GM18951 (cell line): ENCODE measurements at regions not wholly inside any gene's neighbourhood (a gene's known extent, or its start where the extent isn't known, plus 50 kb on each side); places are given as distances from the start of the nearest gene placed in this dataset.

Experiments used
- POLR2A ChIP-seq: IDR thresholded peaks from 4 replicates; pipeline ENCODE4 v1.6.1; 2011; ENCODE audit warnings: mild to moderate bottlenecking; ENCODE audit not compliant: insufficient read length, insufficient read depth; ENCODE audit errors: extremely low read depth
- in situ Hi-C: fragments of 300-500 bp; cut with MboI; formaldehyde crosslinking; loops from one replicate; pipeline ENCODE4 v1.12.0; 2022; ENCODE audit warnings: low sequenced_read_pairs, mixed read lengths, inconsistent platforms; ENCODE audit not compliant: unreplicated experiment

DNA sequence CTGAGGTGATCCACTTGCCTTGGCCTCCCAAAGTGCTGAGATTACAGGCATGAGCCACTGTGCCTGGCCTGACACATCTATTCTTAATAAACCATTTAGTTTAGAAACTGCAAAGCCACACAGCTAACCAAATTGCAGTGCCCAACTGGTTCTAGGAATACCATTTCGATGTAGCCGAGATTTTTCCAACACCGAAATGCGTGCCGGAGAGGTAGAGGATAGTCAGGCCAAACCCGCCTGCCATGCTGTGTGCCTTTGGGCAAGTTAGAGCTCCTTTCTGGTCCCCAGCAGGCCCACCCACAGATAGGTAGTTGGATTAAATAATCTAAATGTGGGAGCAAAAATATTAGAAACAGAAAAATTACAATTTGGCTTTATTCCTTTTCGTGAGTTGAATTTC is 254.4 kb downstream of the FOXD2 start:
- TF ChIP-seq POLR2A = no peak
- in situ Hi-C loops = no loop called here

DNA sequence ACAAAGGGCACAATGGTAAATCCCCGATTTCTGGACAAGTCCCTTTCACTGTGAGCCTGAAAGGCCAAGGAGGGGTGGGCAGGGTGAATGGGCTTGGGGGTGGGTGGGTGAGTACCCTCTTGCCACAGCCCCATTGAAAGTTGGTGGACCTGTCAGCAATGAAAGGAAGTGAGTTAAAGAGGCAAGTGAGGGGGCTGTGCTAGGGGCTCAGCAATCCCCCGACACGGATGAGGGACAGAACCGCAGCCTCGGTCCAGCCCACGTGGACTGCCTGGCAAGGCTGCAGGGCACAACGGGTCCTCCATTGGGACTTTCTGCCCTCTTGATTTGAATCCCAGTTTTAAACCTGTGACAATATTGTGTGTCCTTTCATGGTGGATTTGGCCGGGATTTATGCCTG is 255.3 kb downstream of the FOXD2 start:
- no peak for TF ChIP-seq POLR2A
- in situ Hi-C loops = no loop called here

DNA sequence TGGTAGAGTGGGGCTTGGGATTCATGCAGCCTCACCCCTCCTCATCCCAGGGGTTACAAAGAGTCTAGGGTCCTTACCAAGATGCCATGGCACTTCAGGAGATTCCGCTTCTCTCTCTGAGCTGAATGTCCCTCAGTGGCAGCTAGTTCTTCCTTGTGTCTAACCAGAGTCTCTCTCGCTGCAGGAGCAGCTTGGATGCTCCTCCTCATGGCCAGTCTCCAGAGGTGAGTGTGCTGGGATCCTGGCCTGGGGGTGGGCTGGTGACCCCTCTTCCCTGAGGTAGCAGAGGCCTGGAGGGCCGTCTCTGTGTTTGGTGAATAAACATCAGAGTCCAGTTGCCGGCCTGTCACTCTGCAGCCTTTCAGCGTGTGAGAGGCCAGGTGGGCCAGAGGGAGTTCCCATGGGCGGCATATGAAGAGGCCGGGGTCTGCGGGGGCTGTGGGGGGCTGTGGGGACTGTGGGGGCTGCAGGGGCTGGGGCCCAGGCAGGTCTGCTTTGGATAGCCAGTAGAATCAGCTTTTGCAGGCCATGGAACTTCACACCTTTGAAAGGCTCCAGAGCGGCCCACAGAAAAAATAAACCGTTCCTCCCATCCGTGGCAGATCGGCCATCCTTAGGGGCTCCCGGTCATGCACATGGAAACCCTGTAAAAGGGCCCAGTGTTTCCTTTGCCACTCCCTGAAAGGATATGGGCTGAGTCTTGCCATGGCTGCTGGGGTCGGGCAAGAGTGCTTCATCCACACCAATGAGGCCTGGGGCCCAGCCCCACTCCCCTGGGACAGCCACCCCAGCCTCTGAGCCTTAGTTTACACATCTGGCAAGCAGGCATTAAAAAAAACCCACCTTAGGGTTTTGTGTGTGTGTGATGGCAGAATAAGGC is 256.4 kb downstream of the FOXD2 start:
- in situ Hi-C loops = no loop called here
- no peak for TF ChIP-seq POLR2A

DNA sequence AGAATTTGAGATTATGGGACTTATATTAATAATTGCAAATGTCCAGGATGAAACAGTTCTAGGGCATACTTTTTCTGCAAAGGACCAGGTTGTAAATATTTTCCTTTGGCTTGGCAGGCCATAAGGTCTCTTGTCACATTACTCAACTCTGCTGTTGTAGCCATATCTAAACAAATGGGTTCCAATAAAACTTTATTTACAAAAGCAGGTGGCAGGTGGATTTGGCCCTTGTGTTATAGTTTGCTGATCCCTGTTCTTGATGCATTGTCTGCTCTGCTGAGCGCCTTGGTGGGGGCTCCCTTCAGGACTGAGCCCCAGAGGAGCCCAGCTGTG is 258.5 kb downstream of the FOXD2 start:
- in situ Hi-C loops = no loop called here
- TF ChIP-seq POLR2A = no peak

DNA sequence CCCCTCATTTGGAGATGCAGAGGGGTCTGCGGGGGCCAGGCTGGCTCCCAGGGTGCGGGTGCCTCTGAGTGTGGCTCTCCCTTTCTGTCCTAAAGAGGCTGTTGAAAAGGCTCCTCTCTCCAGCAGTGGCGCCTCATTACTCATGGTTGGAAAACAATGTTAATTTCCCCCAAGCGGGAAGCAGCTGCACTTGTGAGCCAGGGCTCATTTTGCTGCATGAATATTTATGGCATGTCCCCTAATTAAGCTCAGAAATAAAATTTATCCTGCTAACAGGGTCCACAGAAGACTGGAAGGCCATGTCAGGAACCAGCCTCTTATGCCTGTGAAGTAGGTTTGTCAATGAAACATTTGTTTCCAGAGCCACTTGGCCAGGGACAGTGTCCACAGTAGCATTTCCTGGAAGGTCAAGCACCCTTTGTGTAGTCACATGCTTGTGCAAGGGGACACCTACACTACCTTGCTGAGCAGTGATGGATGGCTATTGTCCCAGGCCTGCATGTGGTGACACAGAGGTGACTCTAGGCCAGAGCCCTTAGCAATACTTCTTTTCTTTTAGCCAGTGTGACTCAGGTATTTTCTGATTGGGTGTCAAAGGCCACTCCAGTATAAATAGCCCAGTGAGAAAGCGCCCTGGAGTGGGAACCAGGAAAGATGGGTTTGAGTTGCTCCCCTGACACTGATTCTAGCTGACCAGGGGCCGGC is 259.0 kb downstream of the FOXD2 start:
- in situ Hi-C loops = no loop called here
- no peak for TF ChIP-seq POLR2A

DNA sequence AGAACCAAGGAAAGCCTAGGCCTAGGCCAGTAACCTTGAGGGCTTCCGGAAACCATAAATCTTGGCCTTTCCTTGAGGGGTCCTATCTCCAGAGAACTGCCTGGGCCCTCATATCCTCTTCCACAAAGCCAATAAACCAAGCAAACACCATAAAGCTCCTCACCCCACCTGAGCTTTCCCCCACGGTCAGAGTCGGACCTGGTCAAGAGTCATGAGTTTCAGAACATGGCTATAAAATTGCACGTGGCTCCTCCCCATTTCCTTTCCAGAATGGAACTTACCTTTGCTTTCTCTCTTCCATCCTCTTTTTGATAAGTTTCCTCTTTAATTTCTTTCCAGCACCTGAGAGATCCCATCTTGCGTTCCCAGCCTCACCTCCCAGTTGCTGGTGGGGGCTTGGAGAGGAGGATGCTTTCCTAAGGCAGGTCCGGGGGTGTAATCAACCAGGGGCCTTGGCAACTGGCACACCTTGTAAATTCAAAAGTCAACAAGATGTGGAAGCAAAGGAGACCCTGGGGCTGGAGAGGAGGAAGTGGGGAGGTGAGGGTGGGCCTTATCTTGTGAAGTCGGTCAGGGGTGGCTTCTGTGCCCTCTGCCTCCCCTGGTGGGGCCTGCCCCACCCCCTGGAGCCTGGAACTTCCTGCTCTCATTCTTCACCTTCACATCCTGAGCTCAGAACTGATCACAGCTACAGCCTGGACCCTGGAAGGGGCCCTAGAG is 259.9 kb downstream of the FOXD2 start:
- no peak for TF ChIP-seq POLR2A
- in situ Hi-C loops = no loop called here

DNA sequence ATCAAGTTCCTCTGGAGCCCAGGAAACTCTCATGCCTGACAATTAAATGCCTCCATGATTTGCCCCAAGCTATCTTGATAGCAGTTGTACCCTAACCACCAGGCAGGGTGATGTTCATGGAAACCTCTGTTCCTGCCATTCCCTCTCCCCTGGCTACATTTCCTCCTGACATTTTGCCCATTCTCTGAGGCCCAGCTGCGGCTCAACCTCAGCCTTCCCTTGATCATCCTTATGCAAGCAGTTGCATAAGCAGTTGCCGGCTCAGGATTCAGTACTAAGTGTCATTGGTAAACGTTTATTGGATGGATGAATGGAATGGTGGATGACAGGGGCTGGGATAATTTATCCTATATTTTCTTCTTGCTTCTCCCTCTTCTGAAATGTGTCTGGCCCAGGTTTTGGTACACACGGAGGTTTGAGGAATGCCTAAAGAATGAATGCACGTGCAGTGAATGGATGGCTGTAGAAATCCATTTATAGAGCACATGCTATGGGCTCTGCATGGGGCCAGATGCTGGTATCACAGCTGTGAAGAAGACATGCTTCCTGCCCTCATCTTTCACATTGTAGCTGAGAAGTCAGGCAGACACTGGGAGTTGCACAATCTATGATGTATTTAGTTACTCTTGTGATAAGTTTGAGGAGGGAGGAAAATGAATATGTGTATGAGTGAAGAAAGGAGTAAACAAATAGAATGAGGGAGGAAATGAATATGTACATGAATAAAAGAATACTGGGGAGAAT is 261.8 kb downstream of the FOXD2 start:
- in situ Hi-C loops = loop anchor here (25.0 kb wide), 1 partner anchor 487 kb away; no protein-coding TSS in a partner anchor
- TF ChIP-seq POLR2A = no peak

DNA sequence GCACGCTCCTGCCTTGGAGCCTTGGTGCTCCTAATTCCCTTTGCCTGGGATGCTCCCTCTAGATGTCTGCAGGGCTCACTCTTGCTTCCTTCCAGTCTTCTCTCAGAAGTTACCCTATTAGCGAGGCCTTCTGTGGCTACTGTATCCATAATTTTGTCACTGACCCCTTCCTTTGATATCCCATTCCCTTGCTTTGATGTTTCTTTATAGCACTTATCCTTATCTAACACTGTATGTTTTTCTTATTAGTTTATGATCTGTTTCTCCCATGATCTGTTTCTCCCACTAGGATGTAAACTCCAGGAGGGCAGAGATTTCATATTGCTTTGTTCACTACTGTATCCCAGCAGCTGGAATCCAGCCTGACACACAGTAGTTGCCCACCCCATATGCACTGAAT is 263.4 kb downstream of the FOXD2 start:
- no peak for TF ChIP-seq POLR2A

DNA sequence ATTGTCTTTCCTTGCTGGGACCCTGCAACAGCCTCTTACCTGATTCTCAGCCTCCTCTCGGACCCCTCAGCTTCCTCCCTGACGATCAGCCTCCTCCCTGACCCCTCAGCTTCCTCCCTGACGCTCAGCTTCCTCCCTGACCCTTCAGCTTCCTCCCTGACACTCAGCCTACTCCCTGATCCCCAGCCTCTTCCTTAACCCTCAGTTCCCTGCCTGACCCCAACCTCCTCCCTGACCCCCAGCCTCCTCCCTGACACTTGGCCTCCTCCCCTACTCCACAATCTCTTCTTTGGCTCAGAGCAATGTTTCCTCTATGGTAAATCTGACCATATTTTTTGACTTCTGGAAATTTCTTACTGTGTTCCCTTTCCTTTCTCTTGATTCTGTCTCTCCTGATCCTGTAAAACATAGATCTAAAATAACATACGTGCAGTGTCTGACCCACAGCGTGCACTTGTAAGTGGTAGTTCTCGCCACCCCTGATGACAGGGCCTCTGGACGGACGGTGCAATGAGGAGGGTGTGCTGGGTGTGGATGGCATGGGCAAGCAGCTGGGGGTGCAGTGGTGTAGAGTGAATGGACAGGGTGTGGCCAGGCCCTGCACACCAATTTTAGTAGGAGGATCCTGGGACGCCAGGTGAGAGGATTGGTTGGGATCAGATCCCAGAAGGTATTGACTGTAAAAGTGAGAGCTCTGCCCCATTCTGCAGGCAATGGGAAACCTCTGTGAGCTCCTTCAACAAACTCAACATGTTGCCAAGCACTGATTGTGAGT is 264.1 kb downstream of the FOXD2 start:
- in situ Hi-C loops = loop anchor here (25.0 kb wide), 1 partner anchor 490 kb away; no protein-coding TSS in a partner anchor

More for the DNA sequence above, 263.4 kb downstream of the FOXD2 start:
- in situ Hi-C loops = loop anchor here (25.0 kb wide), 1 partner anchor 489 kb away; no protein-coding TSS in a partner anchor

DNA sequence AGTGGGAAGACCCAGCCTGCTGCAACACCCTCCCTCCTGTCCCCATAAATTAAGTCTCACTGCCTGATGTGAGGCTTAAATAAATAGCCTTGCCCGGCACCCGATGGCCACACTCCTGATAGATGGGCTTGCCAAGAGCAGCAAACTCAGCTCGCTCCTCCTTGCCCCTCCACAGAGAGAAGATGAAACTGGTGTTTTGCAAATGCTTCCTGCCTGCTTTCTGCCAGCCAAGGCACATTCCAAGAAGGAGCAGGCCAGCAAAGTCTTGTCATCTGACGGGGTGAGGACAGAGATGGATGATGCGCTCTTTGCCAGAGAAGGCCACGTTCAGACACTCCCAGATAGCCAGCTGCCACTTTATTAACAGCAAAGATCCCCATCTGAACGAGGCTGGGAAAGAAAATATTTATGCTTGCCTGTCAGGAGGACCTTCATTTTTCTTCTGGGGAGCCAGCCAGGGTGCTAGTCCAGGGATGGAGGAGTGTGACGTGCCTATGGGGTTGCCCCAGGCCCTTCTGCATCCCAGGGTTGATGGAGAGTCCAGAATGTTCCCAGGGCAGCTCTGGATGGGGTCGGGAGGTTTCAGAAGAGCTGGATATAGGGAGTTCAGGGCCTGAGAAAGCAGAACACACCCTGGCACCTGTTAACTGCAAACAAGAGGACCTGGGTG is 265.4 kb downstream of the FOXD2 start:
- in situ Hi-C loops = loop anchor here (25.0 kb wide), 1 partner anchor 491 kb away; no protein-coding TSS in a partner anchor
- TF ChIP-seq POLR2A = no peak

More for the DNA sequence above, 264.1 kb downstream of the FOXD2 start:
- TF ChIP-seq POLR2A = no peak

DNA sequence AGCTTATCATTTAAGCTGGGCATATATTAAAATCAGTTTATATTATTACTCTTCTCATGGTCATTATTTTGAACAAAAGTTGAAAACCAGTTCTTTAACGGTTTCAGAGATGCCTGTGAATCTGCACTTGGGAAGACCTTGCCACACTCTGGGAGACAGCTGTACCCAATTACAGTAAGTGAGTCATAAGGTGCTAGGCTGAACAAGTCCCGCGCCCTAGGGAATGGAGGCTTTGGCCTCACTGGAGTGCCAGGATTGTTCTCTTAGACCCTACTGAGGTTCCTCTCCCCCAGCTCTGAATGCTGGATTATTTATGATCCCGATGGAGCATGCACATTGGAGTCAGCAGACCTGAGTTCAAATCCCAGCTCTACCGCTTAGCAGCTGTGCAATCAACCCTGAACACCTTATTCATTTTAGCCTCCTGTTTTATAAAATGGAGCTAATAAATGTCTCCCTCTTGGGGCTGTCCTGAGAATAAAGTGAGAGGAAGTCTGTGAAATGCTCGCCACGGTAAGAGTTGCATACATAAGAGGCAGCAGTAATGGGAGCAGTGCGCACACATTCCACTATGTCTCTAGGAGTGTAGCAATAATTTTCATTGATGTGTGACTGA is 266.2 kb downstream of the FOXD2 start:
- TF ChIP-seq POLR2A = no peak
- in situ Hi-C loops = loop anchor here (25.0 kb wide), 1 partner anchor 492 kb away; no protein-coding TSS in a partner anchor
